HepG2 (cell line): ENCODE measurements at regions not wholly inside any gene's neighbourhood (a gene's known extent, or its start where the extent isn't known, plus 50 kb on each side); places are given as distances from the start of the nearest gene placed in this dataset.

ENCODE experiments used
- ATAC-seq: fragments of 200-7000 bp; cut with Tn5 transposase; 3 replicates; pipeline ENCODE4 v1.9.1; 2020; ENCODE audit warnings: mild to moderate bottlenecking, moderate library complexity
- BruUV-seq: library from RNA; stranded (reverse); fragments of 400-500 nt; replicated peaks from 2 replicates; lab custom pipeline; 2021; lab: Mats Ljungman, UMichigan
- CTCF ChIA-PET: fragments of 300-600 bp; formaldehyde crosslinking; extraction: SDS; loops from one replicate; lab custom pipeline; 2021; ENCODE audit warnings: low total read pairs, inconsistent platforms, low intra/inter-chr PET ratio; lab: Yijun Ruan, JAX
- POLR2A ChIA-PET: fragments of 350-600 bp; sonication (Branson Sonifier 250); formaldehyde crosslinking; loops from one replicate; lab custom pipeline; 2020; ENCODE audit warnings: antibody characterized with exemption, inconsistent platforms; lab: Yijun Ruan, JAX
- DNase-seq: peaks from one replicate; pipeline ENCODE4 v3.0.0-alpha.2; 2015; ENCODE audit warnings: low spot score
- FAIRE-seq: peaks from 3 replicates; lab custom pipeline; 2011; peaks lifted over from hg19 to GRCh38; lab: Jason Lieb, UNC
- H2AFZ ChIP-seq: one replicate; pipeline ENCODE4 v1.6.1; 2011; ENCODE audit warnings: low read length, inconsistent platforms
- H3K27ac ChIP-seq: fragments of 300-600 bp; 3 replicates; pipeline ENCODE4 v1.8.0; 2011; ENCODE audit warnings: mixed run types, mild to moderate bottlenecking, mixed read lengths, low read length, inconsistent platforms; ENCODE audit not compliant: insufficient read depth; ENCODE audit errors: extremely low read length
- H3K27me3 ChIP-seq, 2 experiments: fragments of 200-600 bp in 1 of 2; 2 replicates in 1 of 2; 3 replicates in 1 of 2; pipeline versions ENCODE4 v1.6.0 to v1.8.0; 2011; ENCODE audit warnings: low read length in 2 of 2, mild to moderate bottlenecking in 2 of 2, moderate library complexity in 2 of 2, inconsistent platforms in 1 of 2; ENCODE audit not compliant: insufficient read depth in 2 of 2, control insufficient read depth in 1 of 2
- H3K36me3 ChIP-seq, 2 experiments: fragments of 200-600 bp in 1 of 2; replicated peaks in 1 of 2; 2 replicates in 1 of 2; 3 replicates in 1 of 2; pipeline versions ENCODE4 v1.5.1 to v1.8.0; 2011; ENCODE audit warnings: low read length in 2 of 2, inconsistent platforms in 1 of 2; ENCODE audit not compliant: insufficient read depth in 2 of 2, control insufficient read depth in 1 of 2
- H3K4me1 ChIP-seq: 2 replicates; pipeline ENCODE4 v1.5.1; 2012; ENCODE audit warnings: low read length, inconsistent platforms; ENCODE audit not compliant: insufficient read depth
- H3K4me2 ChIP-seq: 2 replicates; pipeline ENCODE4 v1.6.0; 2011; ENCODE audit warnings: low read depth, low read length, inconsistent platforms
- H3K4me3 ChIP-seq, 3 experiments: fragments of 200-600 bp in 1 of 3; sonication (generic), shearing (Covaris generic) in 1 of 3; replicated peaks in 1 of 3; 2 replicates each; pipeline ENCODE4 v1.5.1; 2011 to 2016; ENCODE audit warnings: low read length in 3 of 3, inconsistent platforms in 2 of 3, low read depth in 2 of 3, mild to moderate bottlenecking in 2 of 3, control low read depth in 1 of 3, mixed read lengths in 1 of 3; ENCODE audit not compliant: insufficient read depth in 1 of 3
- H3K79me2 ChIP-seq: one replicate; pipeline ENCODE4 v1.6.1; 2011; ENCODE audit warnings: low read length, inconsistent platforms; ENCODE audit not compliant: insufficient read depth
- H3K9ac ChIP-seq: 2 replicates; pipeline ENCODE4 v1.6.0; 2011; ENCODE audit warnings: mild to moderate bottlenecking, low read depth, low read length, inconsistent platforms; ENCODE audit not compliant: insufficient read depth
- H3K9me3 ChIP-seq: 2 replicates; pipeline ENCODE4 v1.5.1; 2012; ENCODE audit warnings: mild to moderate bottlenecking, low read length
- H4K20me1 ChIP-seq: 2 replicates; pipeline ENCODE4 v1.6.0; 2011; ENCODE audit warnings: inconsistent platforms, mild to moderate bottlenecking, low read length, moderate library complexity; ENCODE audit not compliant: insufficient read depth
- IKZF1 ChIP-seq: fragments of 450-650 bp; IDR thresholded peaks from 2 replicates; pipeline ENCODE4 v1.7.1; 2016
- MAZ ChIP-seq, 2 experiments: sonication (generic) in 1 of 2; formaldehyde crosslinking in 1 of 2; IDR thresholded peaks; 2 replicates each; pipeline versions ENCODE4 v1.5.0 to v1.6.1; 2012 to 2020; ENCODE audit warnings: low read depth in 2 of 2, mild to moderate bottlenecking in 2 of 2, borderline replicate concordance in 1 of 2, improper control_type of control experiment in 1 of 2, low read length in 1 of 2, missing genetic modification reagents in 1 of 2, moderate library complexity in 1 of 2
- PRMT3 ChIP-seq: sonication (generic); formaldehyde crosslinking; IDR thresholded peaks from 2 replicates; pipeline ENCODE4 v1.8.1; 2022; ENCODE audit warnings: low read depth, mild to moderate bottlenecking, moderate library complexity, missing genetic modification reagents, borderline replicate concordance
- TEAD3 ChIP-seq: optimal IDR thresholded peaks from 2 replicates; pipeline ENCODE3; 2016; ENCODE audit warnings: borderline replicate concordance
- ZNF331 ChIP-seq: sonication (generic); formaldehyde crosslinking; IDR thresholded peaks from 2 replicates; pipeline ENCODE4 v1.4.0; 2020; ENCODE audit warnings: missing genetic modification reagents
- ZNF44 ChIP-seq: sonication (generic); formaldehyde crosslinking; IDR thresholded peaks from 2 replicates; pipeline ENCODE4 v1.5.1; 2020; ENCODE audit warnings: mild to moderate bottlenecking, missing genetic modification reagents
- ZNF567 ChIP-seq: sonication (generic); formaldehyde crosslinking; IDR thresholded peaks from 2 replicates; pipeline ENCODE4 v1.8.1; 2023; ENCODE audit warnings: mild to moderate bottlenecking, missing genetic modification reagents, borderline replicate concordance
- ZNF878 ChIP-seq: sonication (generic); formaldehyde crosslinking; IDR thresholded peaks from 2 replicates; pipeline ENCODE4 v1.8.1; 2023; ENCODE audit warnings: mild to moderate bottlenecking, missing genetic modification reagents, moderate library complexity
- ZSCAN9 ChIP-seq: IDR thresholded peaks from 2 replicates; pipeline ENCODE4 v1.6.1; 2016; ENCODE audit warnings: borderline replicate concordance
- WGBS: methylation state at CpG from one replicate; pipeline ENCODE4 v1.1.6; 2017; ENCODE audit warnings: low lambda C conversion rate; 5-methylcytosine and 5-hydroxymethylcytosine counted together
- in situ Hi-C: cut with HindIII; loops from 2 replicates; pipeline ENCODE4 v1.10.0; 2017; ENCODE audit warnings: low pct_unique_long_range_greater_than_20kb; ENCODE audit not compliant: extremely low pct_ligation_motif_present
- intact Hi-C: fragments of 100-400 bp; cut with micrococcal nuclease; formaldehyde crosslinking; loops from one replicate; pipeline ENCODE4 v1.10.0; 2022; ENCODE audit not compliant: unreplicated experiment
- TF ChIP-seq, protein P1 (sequence below): sonication (generic); formaldehyde crosslinking; IDR thresholded peaks from 2 replicates; pipeline ENCODE4 v1.4.0; 2020; ENCODE audit warnings: mild to moderate bottlenecking, missing genetic modification reagents

DNA sequence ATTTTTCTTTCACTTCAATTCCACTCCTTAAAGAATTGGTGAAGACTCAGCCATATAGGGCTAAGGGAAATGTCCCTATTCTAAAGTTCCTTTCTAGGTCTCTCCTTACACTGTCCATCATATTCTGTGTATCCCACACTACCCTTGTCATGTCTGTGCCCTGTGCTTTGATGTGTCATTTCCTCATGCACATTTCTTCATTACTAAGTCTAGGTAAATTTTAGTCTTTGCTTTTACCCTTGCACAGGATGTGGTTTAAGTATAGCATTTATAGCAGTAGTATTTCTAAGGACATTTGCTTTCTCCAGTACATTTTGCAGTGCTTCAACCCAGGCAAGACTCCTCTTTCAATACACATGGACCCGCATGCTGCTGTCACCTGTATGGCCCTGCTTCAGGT, 221.5 kb upstream of the ACVR2A start:
- CTCF ChIA-PET, result no interaction called here

More for the DNA sequence above, 221.5 kb upstream of the ACVR2A start:
- Histone ChIP-seq H3K27me3 (no peaks in the 10 kb centered on the region), H3K4me1 (no peaks in the 10 kb centered on the region), H3K36me3 (no peaks in the 10 kb centered on the region), H3K4me3 (no peak overlapping the region), H2AFZ (no peak overlapping the region), H4K20me1 (no peaks in the 10 kb centered on the region), H3K79me2 (no peaks in the 10 kb centered on the region), H3K4me2 (no peak overlapping the region), H3K9ac (no peak overlapping the region), H3K27ac (no peak overlapping the region), H3K9me3 (no peaks in the 10 kb centered on the region)
- ATAC-seq (no peak), DNase-seq (no peak), FAIRE-seq (no peak)
- in situ Hi-C loops, result loop anchor here (25.0 kb wide), 1 partner anchor 289 kb away; no protein-coding TSS in a partner anchor
- POLR2A ChIA-PET, result no interaction called here
- intact Hi-C loops, result no loop called here
- BruUV-seq, result no TSS peak
- TF ChIP-seq ZNF331 (CRISPR knock-in tag), result no peak
- TF ChIP-seq TEAD3 (CRISPR knock-in tag), result no peak
- TF ChIP-seq ZNF878 (CRISPR knock-in tag), result no peak
- TF ChIP-seq MAZ (IDR thresholded peaks at IDR 0.05; ENCODE audit: borderline replicate concordance, low read depth, low read length), result no peak
- TF ChIP-seq MAZ (CRISPR knock-in tag; IDR thresholded peaks at IDR 0.05; ENCODE audit: low read depth), result no peak
- no peak for TF ChIP-seq PRMT3 (CRISPR knock-in tag)
- TF ChIP-seq ZSCAN9 (CRISPR knock-in tag), result no peak
- TF ChIP-seq ZNF567, result no peak
- TF ChIP-seq ZNF44, result no peak
- no peak for TF ChIP-seq IKZF1
- TF ChIP-seq, protein P1, sequence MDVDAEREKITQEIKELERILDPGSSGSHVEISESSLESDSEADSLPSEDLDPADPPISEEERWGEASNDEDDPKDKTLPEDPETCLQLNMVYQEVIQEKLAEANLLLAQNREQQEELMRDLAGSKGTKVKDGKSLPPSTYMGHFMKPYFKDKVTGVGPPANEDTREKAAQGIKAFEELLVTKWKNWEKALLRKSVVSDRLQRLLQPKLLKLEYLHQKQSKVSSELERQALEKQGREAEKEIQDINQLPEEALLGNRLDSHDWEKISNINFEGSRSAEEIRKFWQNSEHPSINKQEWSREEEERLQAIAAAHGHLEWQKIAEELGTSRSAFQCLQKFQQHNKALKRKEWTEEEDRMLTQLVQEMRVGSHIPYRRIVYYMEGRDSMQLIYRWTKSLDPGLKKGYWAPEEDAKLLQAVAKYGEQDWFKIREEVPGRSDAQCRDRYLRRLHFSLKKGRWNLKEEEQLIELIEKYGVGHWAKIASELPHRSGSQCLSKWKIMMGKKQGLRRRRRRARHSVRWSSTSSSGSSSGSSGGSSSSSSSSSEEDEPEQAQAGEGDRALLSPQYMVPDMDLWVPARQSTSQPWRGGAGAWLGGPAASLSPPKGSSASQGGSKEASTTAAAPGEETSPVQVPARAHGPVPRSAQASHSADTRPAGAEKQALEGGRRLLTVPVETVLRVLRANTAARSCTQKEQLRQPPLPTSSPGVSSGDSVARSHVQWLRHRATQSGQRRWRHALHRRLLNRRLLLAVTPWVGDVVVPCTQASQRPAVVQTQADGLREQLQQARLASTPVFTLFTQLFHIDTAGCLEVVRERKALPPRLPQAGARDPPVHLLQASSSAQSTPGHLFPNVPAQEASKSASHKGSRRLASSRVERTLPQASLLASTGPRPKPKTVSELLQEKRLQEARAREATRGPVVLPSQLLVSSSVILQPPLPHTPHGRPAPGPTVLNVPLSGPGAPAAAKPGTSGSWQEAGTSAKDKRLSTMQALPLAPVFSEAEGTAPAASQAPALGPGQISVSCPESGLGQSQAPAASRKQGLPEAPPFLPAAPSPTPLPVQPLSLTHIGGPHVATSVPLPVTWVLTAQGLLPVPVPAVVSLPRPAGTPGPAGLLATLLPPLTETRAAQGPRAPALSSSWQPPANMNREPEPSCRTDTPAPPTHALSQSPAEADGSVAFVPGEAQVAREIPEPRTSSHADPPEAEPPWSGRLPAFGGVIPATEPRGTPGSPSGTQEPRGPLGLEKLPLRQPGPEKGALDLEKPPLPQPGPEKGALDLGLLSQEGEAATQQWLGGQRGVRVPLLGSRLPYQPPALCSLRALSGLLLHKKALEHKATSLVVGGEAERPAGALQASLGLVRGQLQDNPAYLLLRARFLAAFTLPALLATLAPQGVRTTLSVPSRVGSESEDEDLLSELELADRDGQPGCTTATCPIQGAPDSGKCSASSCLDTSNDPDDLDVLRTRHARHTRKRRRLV, result no peak
- WGBS, result 71% methylated on average over 1 of the region's 1 CpG
